ENCODE measurements at regions not wholly inside any gene's neighbourhood (a gene's known extent, or its start where the extent isn't known, plus 50 kb on each side); places are given as distances from the start of the nearest gene placed in this dataset.

DNA sequence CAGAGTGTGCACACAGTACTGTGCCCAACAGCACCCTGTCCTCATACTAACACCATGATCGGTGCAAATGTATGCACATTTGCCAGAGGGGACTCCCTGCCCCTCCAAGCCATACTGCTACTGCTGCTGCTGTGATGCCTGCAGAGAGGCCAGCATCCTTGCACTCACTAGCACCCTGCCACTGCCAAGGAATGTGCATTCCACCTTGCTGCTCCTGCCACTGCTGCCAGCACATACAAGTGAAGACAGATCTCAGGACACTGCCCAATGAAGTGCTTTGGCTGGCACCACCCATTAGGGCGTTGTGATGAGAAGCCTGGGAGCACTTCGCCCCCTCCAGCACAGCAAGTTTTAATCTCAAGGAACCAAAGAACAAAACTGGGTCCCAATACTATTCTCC lies 146.3 kb upstream of the DMD start (continued):
- TF ChIP-seq YY1 (IDR thresholded peaks at IDR 0.05; ENCODE audit: extremely low read depth, insufficient replicate concordance, low read depth, low read length) = no peak

DNA sequence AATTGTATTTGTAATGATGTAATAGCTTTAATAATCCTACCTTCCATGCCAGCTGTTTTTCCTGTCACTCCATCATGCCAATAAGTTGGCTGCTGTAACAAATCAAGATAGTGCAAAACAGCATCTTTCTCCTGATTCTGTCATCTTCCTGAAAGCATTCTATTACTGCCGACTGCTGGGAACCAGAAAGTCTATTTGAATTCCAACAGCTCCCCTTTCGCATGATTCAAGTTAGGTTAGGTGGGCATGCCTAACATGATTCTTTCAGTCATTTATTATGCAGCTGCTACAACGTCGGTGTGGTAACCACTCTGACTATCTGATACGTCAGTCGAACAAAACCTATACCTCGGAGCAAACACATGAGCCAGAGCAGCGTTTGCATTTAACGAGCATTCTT lies 127.9 kb upstream of the DMD start:
- no peaks in the 10 kb centered on the region for H4K20me1 ChIP-seq (ENCODE audit: insufficient read depth)
- intact Hi-C loops (cut with micrococcal nuclease) = no loop called here
- H3K4me3 ChIP-seq (replicated peaks in 1 of 2; ENCODE audit: low read depth in 1 of 2, low read length in 2 of 2) = no peak overlapping the region
- DNase-seq (ENCODE audit: low read depth, low spot score) (no peak), ATAC-seq (no peak)
- H3K9ac ChIP-seq (ENCODE audit: low read length) = no peak overlapping the region
- no peak overlapping the region for H3K4me2 ChIP-seq (ENCODE audit: low read length)
- H2AFZ ChIP-seq (ENCODE audit: low read depth, low read length, poor library complexity, severe bottlenecking) = no peak overlapping the region
- TF ChIP-seq POLR2A (IDR thresholded peaks at IDR 0.05; ENCODE audit: borderline replicate concordance, extremely low read depth, insufficient read depth, insufficient read length) (no peak), FOSL1 (IDR thresholded peaks at IDR 0.05; ENCODE audit: low read depth) (no peak), CBX3 (IDR thresholded peaks at IDR 0.05; ENCODE audit: low read depth) (no peak), POLR2AphosphoS5 (IDR thresholded peaks at IDR 0.05; ENCODE audit: low read depth, low read length) (no peak)
- H3K4me1 ChIP-seq (ENCODE audit: control insufficient read depth in 1 of 2, insufficient read depth in 2 of 2, low read length in 2 of 2) = no peaks in the 10 kb centered on the region
- no peak overlapping the region for H3K27ac ChIP-seq (ENCODE audit: low read depth, low read length)
- no peaks in the 10 kb centered on the region for H3K36me3 ChIP-seq (ENCODE audit: control insufficient read depth in 1 of 2, insufficient read depth in 2 of 2, low read length in 2 of 2)
- no TSS peak for BruUV-seq (replicated peaks)
- H3K9me2 ChIP-seq (ENCODE audit: insufficient read depth) = no peaks in the 10 kb centered on the region
- no peaks in the 10 kb centered on the region for H3K9me3 ChIP-seq (ENCODE audit: control insufficient read depth in 1 of 2, insufficient read depth in 1 of 2, low read depth in 1 of 2, low read length in 2 of 2)
- CTCF ChIA-PET = no interaction called here
- RAD21 ChIA-PET (ENCODE audit: low non-redundant PET in 1 of 2, low total read pairs in 2 of 2, uncharacterized antibody in 2 of 2, unreplicated experiment in 2 of 2) = no interaction called here
- H3K79me2 ChIP-seq (ENCODE audit: insufficient read depth, low read length) = no peaks in the 10 kb centered on the region
- POLR2A ChIA-PET = no interaction called here
- no peaks in the 10 kb centered on the region for H3K27me3 ChIP-seq (ENCODE audit: insufficient read depth, low read length)

DNA sequence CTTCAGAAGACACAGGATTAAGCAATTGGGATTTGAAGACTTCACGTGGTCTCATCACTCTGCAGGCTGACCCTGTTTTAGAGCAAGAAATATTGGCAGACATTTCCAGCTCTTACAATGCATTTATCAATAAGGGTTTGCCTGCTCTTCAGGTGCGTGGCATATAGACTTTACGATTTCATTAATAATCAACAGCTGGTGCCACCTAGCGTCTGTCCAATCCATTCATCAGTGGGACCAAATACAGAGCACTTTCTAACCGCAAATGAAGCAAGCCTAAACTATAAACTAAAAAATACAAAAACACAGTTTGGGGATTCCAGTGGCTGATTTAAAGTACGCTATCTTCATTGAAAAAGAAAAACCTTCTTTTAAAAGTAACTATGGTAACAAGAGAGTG lies 125.4 kb upstream of the DMD start:
- no TSS peak for BruUV-seq (replicated peaks)
- H4K20me1 ChIP-seq (ENCODE audit: insufficient read depth) = no peaks in the 10 kb centered on the region
- no peaks in the 10 kb centered on the region for H3K9me3 ChIP-seq (ENCODE audit: control insufficient read depth in 1 of 2, insufficient read depth in 1 of 2, low read depth in 1 of 2, low read length in 2 of 2)
- no peak overlapping the region for H3K4me2 ChIP-seq (ENCODE audit: low read length)
- no peaks in the 10 kb centered on the region for H3K4me1 ChIP-seq (ENCODE audit: control insufficient read depth in 1 of 2, insufficient read depth in 2 of 2, low read length in 2 of 2)
- no peak overlapping the region for H3K4me3 ChIP-seq (replicated peaks in 1 of 2; ENCODE audit: low read depth in 1 of 2, low read length in 2 of 2)
- H3K27ac ChIP-seq (ENCODE audit: low read depth, low read length) = no peak overlapping the region
- ATAC-seq (no peak), DNase-seq (ENCODE audit: low read depth, low spot score) (no peak)
- H3K9me2 ChIP-seq (ENCODE audit: insufficient read depth) = no peaks in the 10 kb centered on the region
- no peak for TF ChIP-seq CEBPB (IDR thresholded peaks at IDR 0.05; ENCODE audit: low read depth)
- TF ChIP-seq, protein P1, sequence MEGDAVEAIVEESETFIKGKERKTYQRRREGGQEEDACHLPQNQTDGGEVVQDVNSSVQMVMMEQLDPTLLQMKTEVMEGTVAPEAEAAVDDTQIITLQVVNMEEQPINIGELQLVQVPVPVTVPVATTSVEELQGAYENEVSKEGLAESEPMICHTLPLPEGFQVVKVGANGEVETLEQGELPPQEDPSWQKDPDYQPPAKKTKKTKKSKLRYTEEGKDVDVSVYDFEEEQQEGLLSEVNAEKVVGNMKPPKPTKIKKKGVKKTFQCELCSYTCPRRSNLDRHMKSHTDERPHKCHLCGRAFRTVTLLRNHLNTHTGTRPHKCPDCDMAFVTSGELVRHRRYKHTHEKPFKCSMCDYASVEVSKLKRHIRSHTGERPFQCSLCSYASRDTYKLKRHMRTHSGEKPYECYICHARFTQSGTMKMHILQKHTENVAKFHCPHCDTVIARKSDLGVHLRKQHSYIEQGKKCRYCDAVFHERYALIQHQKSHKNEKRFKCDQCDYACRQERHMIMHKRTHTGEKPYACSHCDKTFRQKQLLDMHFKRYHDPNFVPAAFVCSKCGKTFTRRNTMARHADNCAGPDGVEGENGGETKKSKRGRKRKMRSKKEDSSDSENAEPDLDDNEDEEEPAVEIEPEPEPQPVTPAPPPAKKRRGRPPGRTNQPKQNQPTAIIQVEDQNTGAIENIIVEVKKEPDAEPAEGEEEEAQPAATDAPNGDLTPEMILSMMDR (IDR thresholded peaks at IDR 0.05 in 2 of 3, conservative IDR thresholded peaks at IDR 0.05 in 1 of 3; ENCODE audit: borderline replicate concordance in 1 of 3, insufficient read depth in 1 of 3, low read depth in 2 of 3, low read length in 2 of 3) = no peak
- no peak for TF ChIP-seq SRF (IDR thresholded peaks at IDR 0.05; ENCODE audit: low read depth)
- TF ChIP-seq, protein P2, sequence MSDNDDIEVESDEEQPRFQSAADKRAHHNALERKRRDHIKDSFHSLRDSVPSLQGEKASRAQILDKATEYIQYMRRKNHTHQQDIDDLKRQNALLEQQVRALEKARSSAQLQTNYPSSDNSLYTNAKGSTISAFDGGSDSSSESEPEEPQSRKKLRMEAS (IDR thresholded peaks at IDR 0.05) = no peak
- no peak for TF ChIP-seq ZNF274 (IDR thresholded peaks at IDR 0.05; ENCODE audit: low read depth, low read length)
- TF ChIP-seq CBX3 (IDR thresholded peaks at IDR 0.05; ENCODE audit: low read depth) = no peak
- TF ChIP-seq ELF1 (IDR thresholded peaks at IDR 0.05; ENCODE audit: borderline replicate concordance, low read depth) = no peak
- TF ChIP-seq FOSL1 (IDR thresholded peaks at IDR 0.05; ENCODE audit: low read depth) = no peak
- TF ChIP-seq JUND (IDR thresholded peaks at IDR 0.05) = no peak
- TF ChIP-seq, protein P3, sequence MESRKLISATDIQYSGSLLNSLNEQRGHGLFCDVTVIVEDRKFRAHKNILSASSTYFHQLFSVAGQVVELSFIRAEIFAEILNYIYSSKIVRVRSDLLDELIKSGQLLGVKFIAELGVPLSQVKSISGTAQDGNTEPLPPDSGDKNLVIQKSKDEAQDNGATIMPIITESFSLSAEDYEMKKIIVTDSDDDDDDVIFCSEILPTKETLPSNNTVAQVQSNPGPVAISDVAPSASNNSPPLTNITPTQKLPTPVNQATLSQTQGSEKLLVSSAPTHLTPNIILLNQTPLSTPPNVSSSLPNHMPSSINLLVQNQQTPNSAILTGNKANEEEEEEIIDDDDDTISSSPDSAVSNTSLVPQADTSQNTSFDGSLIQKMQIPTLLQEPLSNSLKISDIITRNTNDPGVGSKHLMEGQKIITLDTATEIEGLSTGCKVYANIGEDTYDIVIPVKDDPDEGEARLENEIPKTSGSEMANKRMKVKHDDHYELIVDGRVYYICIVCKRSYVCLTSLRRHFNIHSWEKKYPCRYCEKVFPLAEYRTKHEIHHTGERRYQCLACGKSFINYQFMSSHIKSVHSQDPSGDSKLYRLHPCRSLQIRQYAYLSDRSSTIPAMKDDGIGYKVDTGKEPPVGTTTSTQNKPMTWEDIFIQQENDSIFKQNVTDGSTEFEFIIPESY (IDR thresholded peaks at IDR 0.05; ENCODE audit: extremely low read depth, insufficient replicate concordance, low read length) = no peak
- no peak for TF ChIP-seq RAD21 (IDR thresholded peaks at IDR 0.05; ENCODE audit: low read depth)
- no peak for TF ChIP-seq YY1 (IDR thresholded peaks at IDR 0.05; ENCODE audit: extremely low read depth, insufficient replicate concordance, low read depth, low read length)
- no peak for TF ChIP-seq ZFX (IDR thresholded peaks at IDR 0.05)
- ChIA-PET CTCF (no interaction called here), POLR2A (no interaction called here), RAD21 (ENCODE audit: low non-redundant PET in 1 of 2, low total read pairs in 2 of 2, uncharacterized antibody in 2 of 2, unreplicated experiment in 2 of 2) (no interaction called here)
- no peaks in the 10 kb centered on the region for H3K36me3 ChIP-seq (ENCODE audit: control insufficient read depth in 1 of 2, insufficient read depth in 2 of 2, low read length in 2 of 2)
- H2AFZ ChIP-seq (ENCODE audit: low read depth, low read length, poor library complexity, severe bottlenecking) = no peak overlapping the region
- H3K9ac ChIP-seq (ENCODE audit: low read length) = no peak overlapping the region
- H3K27me3 ChIP-seq (ENCODE audit: insufficient read depth, low read length) = no peaks in the 10 kb centered on the region
- no peaks in the 10 kb centered on the region for H3K79me2 ChIP-seq (ENCODE audit: insufficient read depth, low read length)
- intact Hi-C loops (cut with micrococcal nuclease) = no loop called here
